Esophagus (tissue), 2 donors: ENCODE measurements at regions not wholly inside any gene's neighbourhood (a gene's known extent, or its start where the extent isn't known, plus 50 kb on each side); places are given as distances from the start of the nearest gene placed in this dataset.

Source experiments
- H3K27ac ChIP-seq, 2 donors: one replicate each; pipeline ENCODE4 v1.5.1; 2013; ENCODE audit warnings: low read depth in 2 of 2, mild to moderate bottlenecking in 2 of 2, inconsistent platforms in 1 of 2, low read length in 1 of 2, moderate library complexity in 1 of 2
- H3K27me3 ChIP-seq, 2 donors: one replicate each; pipeline ENCODE4 v1.6.1; 2013; ENCODE audit warnings: low read length in 2 of 2, control low read depth in 1 of 2, mild to moderate bottlenecking in 1 of 2; ENCODE audit not compliant: insufficient read depth in 2 of 2, control insufficient read depth in 1 of 2
- H3K36me3 ChIP-seq, 2 donors: one replicate each; pipeline ENCODE4 v1.6.1; 2013; ENCODE audit warnings: low read length in 1 of 2; ENCODE audit not compliant: control insufficient read depth in 2 of 2, insufficient read depth in 2 of 2
- H3K4me1 ChIP-seq, 2 donors: one replicate each; pipeline ENCODE4 v1.6.1; 2013; ENCODE audit warnings: low read length in 1 of 2; ENCODE audit not compliant: control insufficient read depth in 2 of 2, insufficient read depth in 2 of 2
- H3K4me3 ChIP-seq, 2 donors: one replicate each; pipeline ENCODE4 v1.5.1; 2013; ENCODE audit warnings: low read length in 2 of 2, mild to moderate bottlenecking in 2 of 2, low read depth in 1 of 2, moderate library complexity in 1 of 2
- H3K9me3 ChIP-seq, 2 donors: one replicate each; pipeline ENCODE4 v1.6.1; 2013; ENCODE audit warnings: mild to moderate bottlenecking in 2 of 2, low read depth in 1 of 2, low read length in 1 of 2, moderate library complexity in 1 of 2; ENCODE audit not compliant: control insufficient read depth in 2 of 2, insufficient read depth in 1 of 2
- WGBS, 2 donors: extraction: QIAGEN DNeasy Blood & Tissue Kit; methylation state at CpG; one replicate each; pipeline ENCODE4 v1.1.7; 2013; 5-methylcytosine and 5-hydroxymethylcytosine counted together
- donor health status: healthy with polysubstance abuse.
- donor health status: Bipolar disorder and iron deficiency.

GRCh38 chr1:22366346-22366745 is 85.3 kb upstream of the ZBTB40 start:
- Histone ChIP-seq H3K27me3 (peaks cover 0 to 4% of the 10 kb centered on the region in 2 donors), H3K36me3 (no peaks in the 10 kb centered on the region), H3K4me1 (peaks cover 0 to 2% of the 10 kb centered on the region in 2 donors), H3K27ac (no peak overlapping the region), H3K4me3 (no peak overlapping the region), H3K9me3 (no peaks in the 10 kb centered on the region)
- 79 to 82% methylated on average over 6 of the region's 6 CpGs for WGBS, 2 donors

- Histone ChIP-seq H3K27ac (no peak overlapping the region), H3K4me1 (peaks cover 0 to 2% of the 10 kb centered on the region in 2 donors), H3K27me3 (peaks cover 0 to 2% of the 10 kb centered on the region in 2 donors), H3K9me3 (peaks cover 0 to 1% of the 10 kb centered on the region in 2 donors), H3K4me3 (no peak overlapping the region), H3K36me3 (no peaks in the 10 kb centered on the region)
- WGBS, 2 donors, result 82 to 83% methylated on average over 1 of the region's 1 CpG
Observed at GRCh38 chr1:22368125-22368524, 83.5 kb upstream of the ZBTB40 start.

GRCh38 chr1:22369294-22370189 is 82.1 kb upstream of the ZBTB40 start:
- H3K27ac ChIP-seq, result no peak overlapping the region
- H3K4me1 ChIP-seq, result peaks cover 0 to 2% of the 10 kb centered on the region in 2 donors
- H3K4me3 ChIP-seq, result no peak overlapping the region
- H3K36me3 ChIP-seq, result no peaks in the 10 kb centered on the region
- peaks cover 0 to 3% of the 10 kb centered on the region in 2 donors for H3K9me3 ChIP-seq
- WGBS, 2 donors, result 82 to 87% methylated on average over 11 of the region's 11 CpGs
- H3K27me3 ChIP-seq, result no peaks in the 10 kb centered on the region

GRCh38 chr1:22370190-22370498 is 81.5 kb upstream of the ZBTB40 start:
- 38 to 42% methylated on average over 1 of the region's 1 CpG for WGBS, 2 donors
- Histone ChIP-seq H3K36me3 (no peaks in the 10 kb centered on the region), H3K4me1 (peaks cover 0 to 2% of the 10 kb centered on the region in 2 donors), H3K27ac (no peak overlapping the region), H3K4me3 (no peak overlapping the region), H3K27me3 (no peaks in the 10 kb centered on the region), H3K9me3 (peaks cover 0 to 3% of the 10 kb centered on the region in 2 donors)

- Histone ChIP-seq H3K4me1 (peaks cover 0 to 2% of the 10 kb centered on the region in 2 donors), H3K9me3 (peaks cover 0 to 3% of the 10 kb centered on the region in 2 donors), H3K27me3 (no peaks in the 10 kb centered on the region), H3K36me3 (no peaks in the 10 kb centered on the region), H3K4me3 (no peak overlapping the region), H3K27ac (no peak overlapping the region)
- 89 to 93% methylated on average over 5 of the region's 5 CpGs for WGBS, 2 donors
Observed at GRCh38 chr1:22371408-22371807, 80.2 kb upstream of the ZBTB40 start.

- Histone ChIP-seq H3K4me1 (peaks cover 0 to 2% of the 10 kb centered on the region in 2 donors), H3K27ac (no peak overlapping the region), H3K27me3 (no peaks in the 10 kb centered on the region), H3K36me3 (no peaks in the 10 kb centered on the region), H3K4me3 (no peak overlapping the region), H3K9me3 (peaks cover 0 to 3% of the 10 kb centered on the region in 2 donors)
Observed at GRCh38 chr1:22373252-22373651, 78.4 kb upstream of the ZBTB40 start.

GRCh38 chr1:22374001-22374400 is 77.7 kb upstream of the ZBTB40 start:
- Histone ChIP-seq H3K27ac (no peak overlapping the region), H3K4me1 (peaks cover 0 to 2% of the 10 kb centered on the region in 2 donors), H3K4me3 (no peak overlapping the region), H3K36me3 (no peaks in the 10 kb centered on the region), H3K27me3 (no peaks in the 10 kb centered on the region), H3K9me3 (peaks cover 0 to 3% of the 10 kb centered on the region in 2 donors)
- 79 to 83% methylated on average over 1 of the region's 1 CpG for WGBS, 2 donors

- Histone ChIP-seq H3K9me3 (peaks cover 0 to 3% of the 10 kb centered on the region in 2 donors), H3K27me3 (no peaks in the 10 kb centered on the region), H3K4me3 (no peak overlapping the region), H3K27ac (no peak overlapping the region), H3K36me3 (no peaks in the 10 kb centered on the region), H3K4me1 (peaks cover 0 to 2% of the 10 kb centered on the region in 2 donors)
- 73 to 80% methylated on average over 9 of the region's 9 CpGs for WGBS, 2 donors
Observed at GRCh38 chr1:22375601-22376000, 76.0 kb upstream of the ZBTB40 start.

GRCh38 chr1:22376001-22376400 is 75.7 kb upstream of the ZBTB40 start:
- WGBS, 2 donors, result 83 to 84% methylated on average over 5 of the region's 5 CpGs
- no peak overlapping the region for H3K4me3 ChIP-seq

GRCh38 chr1:22376546-22376945 is 75.1 kb upstream of the ZBTB40 start:
- 86 to 87% methylated on average over 8 of the region's 8 CpGs for WGBS, 2 donors
- H3K27ac ChIP-seq, result no peak overlapping the region
- H3K4me1 ChIP-seq, result no peaks in the 10 kb centered on the region
- H3K36me3 ChIP-seq, result no peaks in the 10 kb centered on the region
- no peak overlapping the region for H3K4me3 ChIP-seq
- H3K27me3 ChIP-seq, result no peaks in the 10 kb centered on the region
- peaks cover 0 to 3% of the 10 kb centered on the region in 2 donors for H3K9me3 ChIP-seq

More at GRCh38 chr1:22376001-22376400, 75.7 kb upstream of the ZBTB40 start:
- no peak overlapping the region for H3K27ac ChIP-seq
- no peaks in the 10 kb centered on the region for H3K4me1 ChIP-seq
- peaks cover 0 to 3% of the 10 kb centered on the region in 2 donors for H3K9me3 ChIP-seq
- H3K27me3 ChIP-seq, result no peaks in the 10 kb centered on the region
- H3K36me3 ChIP-seq, result no peaks in the 10 kb centered on the region
